Erythroblast (primary cell): ENCODE measurements at regions not wholly inside any gene's neighbourhood (a gene's known extent, or its start where the extent isn't known, plus 50 kb on each side); places are given as distances from the start of the nearest gene placed in this dataset.

Experiments used
- GATA1 ChIP-seq: IDR thresholded peaks from 2 replicates; pipeline ENCODE4 v1.6.1; 2011; ENCODE audit warnings: low read depth, mild to moderate bottlenecking, control low read depth, low read length, moderate library complexity
- POLR2A ChIP-seq: IDR thresholded peaks from 2 replicates; pipeline ENCODE4 v1.6.1; 2011; ENCODE audit warnings: mild to moderate bottlenecking, low read length

DNA sequence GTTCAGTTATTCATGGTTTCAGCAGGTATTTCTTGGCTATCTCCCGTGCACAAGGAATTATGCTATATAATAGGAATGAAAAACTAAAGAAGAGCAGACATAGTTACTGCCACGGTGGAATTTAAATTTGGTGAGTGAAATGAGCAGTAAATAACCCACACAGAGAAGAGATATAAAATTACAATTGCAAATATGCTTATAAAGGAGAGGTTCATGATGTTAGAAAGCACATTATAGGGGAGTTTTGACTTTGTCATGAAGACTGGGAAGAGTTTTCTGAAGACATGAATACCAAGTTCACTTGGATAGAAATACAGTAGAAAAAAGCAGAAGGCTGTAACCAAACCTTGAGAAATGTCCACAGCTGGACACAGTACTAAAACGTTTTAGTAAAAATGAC is 712.0 kb upstream of the AADAT start:
- TF ChIP-seq POLR2A (no peak), GATA1 (no peak)
